GM19239 (cell line): ENCODE measurements at regions not wholly inside any gene's neighbourhood (a gene's known extent, or its start where the extent isn't known, plus 50 kb on each side); places are given as distances from the start of the nearest gene placed in this dataset.
A peak's percentile ranks its signal among the peaks of the same experiment; 100 is the strongest.
"Not testable (repeated sequence)": the region's sequence is repeated elsewhere in the genome, so short reads cannot be mapped to it uniquely, and the experiment has no call there.

ENCODE experiments used
- DNase-seq: peaks from one replicate; pipeline ENCODE4 v3.0.0; 2011; ENCODE audit warnings: low spot score; ENCODE audit not compliant: insufficient read length
- FAIRE-seq: peaks from 2 replicates; lab custom pipeline; 2011; peaks lifted over from hg19 to GRCh38; lab: Jason Lieb, UNC

- FAIRE-seq: no peak
- no peak for DNase-seq
Observed at GRCh38 chr12:127038761-127039160, 1228.2 kb upstream of the TMEM132C start.

GRCh38 chr12:127041985-127042625 is 1224.9 kb upstream of the TMEM132C start:
- DNase-seq: peak; percentile 7
- FAIRE-seq: peak; percentile 71

GRCh38 chr12:127043731-127044130 is 1223.2 kb upstream of the TMEM132C start:
- no peak for FAIRE-seq
- no peak for DNase-seq

- no peak for DNase-seq
- no peak for FAIRE-seq
Observed at GRCh38 chr12:127044836-127045235, 1222.1 kb upstream of the TMEM132C start.

- FAIRE-seq (no peak), DNase-seq (no peak)
Observed at GRCh38 chr12:127046467-127046866, 1220.5 kb upstream of the TMEM132C start.

- no peak for DNase-seq
- FAIRE-seq: no peak
Observed at GRCh38 chr12:127048057-127048456, 1218.9 kb upstream of the TMEM132C start.

GRCh38 chr12:127048525-127048924 is 1218.4 kb upstream of the TMEM132C start:
- FAIRE-seq, DNase-seq: not testable (repeated sequence)

- no peak for FAIRE-seq
- DNase-seq: no peak
Observed at GRCh38 chr12:127051139-127051538, 1215.8 kb upstream of the TMEM132C start.

GRCh38 chr12:127052511-127053232 is 1214.3 kb upstream of the TMEM132C start:
- FAIRE-seq (no peak), DNase-seq (no peak)

GRCh38 chr12:127054531-127054930 is 1212.4 kb upstream of the TMEM132C start:
- FAIRE-seq (no peak), DNase-seq (no peak)

- FAIRE-seq: no peak
- no peak for DNase-seq
Observed at GRCh38 chr12:127060310-127060847, 1206.6 kb upstream of the TMEM132C start.

- no peak for DNase-seq
Observed at GRCh38 chr12:127060933-127061332, 1206.0 kb upstream of the TMEM132C start.

GRCh38 chr12:127063339-127064072 is 1203.5 kb upstream of the TMEM132C start:
- FAIRE-seq: no peak
- no peak for DNase-seq

More at GRCh38 chr12:127060933-127061332, 1206.0 kb upstream of the TMEM132C start:
- FAIRE-seq: no peak

GRCh38 chr12:127064207-127064606 is 1202.8 kb upstream of the TMEM132C start:
- no peak for DNase-seq
- no peak for FAIRE-seq

GRCh38 chr12:127065595-127065994 is 1201.4 kb upstream of the TMEM132C start:
- no peak for DNase-seq
- FAIRE-seq: no peak

GRCh38 chr12:127070515-127071157 is 1196.3 kb upstream of the TMEM132C start:
- DNase-seq (no peak), FAIRE-seq (no peak)

GRCh38 chr12:127074161-127074560 is 1192.8 kb upstream of the TMEM132C start:
- no peak for DNase-seq
- no peak for FAIRE-seq

GRCh38 chr12:127075981-127076380 is 1191.0 kb upstream of the TMEM132C start:
- FAIRE-seq: no peak
- no peak for DNase-seq

GRCh38 chr12:127077262-127078045 is 1189.5 kb upstream of the TMEM132C start:
- FAIRE-seq: no peak

More at GRCh38 chr12:127077262-127078045, 1189.5 kb upstream of the TMEM132C start:
- no peak for DNase-seq
